CD14-positive monocyte (primary cell): ENCODE measurements at regions not wholly inside any gene's neighbourhood (a gene's known extent, or its start where the extent isn't known, plus 50 kb on each side); places are given as distances from the start of the nearest gene placed in this dataset.

ENCODE experiments used
- DNase-seq, 3 donors: peaks; one replicate each; pipeline ENCODE4 v3.0.0-alpha.2; 2011 to 2022
- H2AFZ ChIP-seq: 2 replicates; pipeline ENCODE4 v1.6.0; 2012; ENCODE audit warnings: mild to moderate bottlenecking, low read depth, low read length, inconsistent platforms; ENCODE audit not compliant: insufficient read depth, poor library complexity, severe bottlenecking
- H3K27ac ChIP-seq, 2 donors: 1 replicate in 1 of 2; 2 replicates in 1 of 2; pipeline ENCODE4 v1.5.1; 2012 to 2013; ENCODE audit warnings: low read length in 2 of 2, control low read depth in 1 of 2, inconsistent platforms in 1 of 2, low read depth in 1 of 2, mild to moderate bottlenecking in 1 of 2
- H3K27me3 ChIP-seq, 2 donors: one replicate each; pipeline versions ENCODE4 v1.6.0 to v1.6.1; 2011 to 2013; ENCODE audit warnings: low read length in 2 of 2; ENCODE audit not compliant: control insufficient read depth in 2 of 2, insufficient read depth in 2 of 2
- H3K36me3 ChIP-seq, 2 donors: replicated peaks in 1 of 2; 1 replicate in 1 of 2; 2 replicates in 1 of 2; pipeline versions ENCODE4 v1.5.1 to v1.6.1; 2012 to 2013; ENCODE audit warnings: low read length in 2 of 2, control low read depth in 1 of 2, inconsistent platforms in 1 of 2, mild to moderate bottlenecking in 1 of 2; ENCODE audit not compliant: insufficient read depth in 2 of 2, control insufficient read depth in 1 of 2
- H3K4me1 ChIP-seq, 2 donors: 1 replicate in 1 of 2; 2 replicates in 1 of 2; pipeline versions ENCODE4 v1.5.1 to v1.6.1; 2012 to 2013; ENCODE audit warnings: low read length in 2 of 2, control low read depth in 1 of 2, inconsistent platforms in 1 of 2, mild to moderate bottlenecking in 1 of 2, moderate library complexity in 1 of 2; ENCODE audit not compliant: insufficient read depth in 2 of 2, control insufficient read depth in 1 of 2
- H3K4me2 ChIP-seq: replicated peaks from 2 replicates; pipeline ENCODE3; 2012; ENCODE audit warnings: low read length, moderate library complexity, mild to moderate bottlenecking; ENCODE audit not compliant: poor library complexity, severe bottlenecking; ENCODE audit errors: extremely low read depth
- H3K4me3 ChIP-seq, 3 experiments: fragments of 200-600 bp in 1 of 3; sonication (generic) in 1 of 3; replicated peaks in 1 of 3; 1 replicate in 2 of 3; 2 replicates in 1 of 3; pipeline ENCODE4 v1.5.1; 2011 to 2013; ENCODE audit warnings: low read length in 3 of 3, mild to moderate bottlenecking in 3 of 3, control low read depth in 2 of 3, low read depth in 2 of 3, inconsistent platforms in 1 of 3, moderate library complexity in 1 of 3
- H3K79me2 ChIP-seq: 2 replicates; pipeline ENCODE4 v1.6.0; 2012; ENCODE audit warnings: mild to moderate bottlenecking, control low read depth, inconsistent platforms, low read length, moderate library complexity; ENCODE audit not compliant: insufficient read depth
- H3K9ac ChIP-seq: 2 replicates; pipeline ENCODE4 v1.6.0; 2017; ENCODE audit warnings: low read length, mild to moderate bottlenecking; ENCODE audit not compliant: insufficient read depth, poor library complexity, severe bottlenecking
- H3K9me3 ChIP-seq, 2 donors: replicated peaks in 1 of 2; 1 replicate in 1 of 2; 2 replicates in 1 of 2; pipeline versions ENCODE4 v1.5.1 to v1.6.1; 2012 to 2013; ENCODE audit warnings: low read length in 2 of 2, control low read depth in 1 of 2; ENCODE audit not compliant: control insufficient read depth in 1 of 2, insufficient read depth in 1 of 2
- H4K20me1 ChIP-seq: 2 replicates; pipeline ENCODE4 v1.6.0; 2012; ENCODE audit warnings: mild to moderate bottlenecking, low read length, control low read depth, moderate library complexity; ENCODE audit not compliant: insufficient read depth
- H3K27ac Mint-ChIP-seq, 7 donors: one replicate each; pipeline ENCODE4 v1.8.0; 2020; ENCODE audit warnings: mild to moderate bottlenecking in 7 of 7, mixed read lengths in 7 of 7, moderate library complexity in 6 of 7, inconsistent platforms in 2 of 7
- H3K27me3 Mint-ChIP-seq, 3 donors: one replicate each; pipeline ENCODE4 v1.8.0; 2021 to 2022; ENCODE audit warnings: low read depth in 3 of 3, mild to moderate bottlenecking in 3 of 3, mixed read lengths in 3 of 3, moderate library complexity in 3 of 3, inconsistent platforms in 1 of 3
- H3K36me3 Mint-ChIP-seq, 2 donors: one replicate each; pipeline ENCODE4 v1.8.0; 2020; ENCODE audit warnings: mixed read lengths in 2 of 2, inconsistent platforms in 1 of 2, mild to moderate bottlenecking in 1 of 2
- H3K4me1 Mint-ChIP-seq: one replicate; pipeline ENCODE4 v1.8.0; 2020; ENCODE audit warnings: mild to moderate bottlenecking, mixed read lengths
- H3K4me3 Mint-ChIP-seq, 2 donors: one replicate each; pipeline ENCODE4 v1.8.0; 2020; ENCODE audit warnings: mild to moderate bottlenecking in 2 of 2, mixed read lengths in 2 of 2, moderate library complexity in 1 of 2
- H3K9me3 Mint-ChIP-seq, 7 donors: one replicate each; pipeline ENCODE4 v1.8.0; 2020 to 2022; ENCODE audit warnings: mixed read lengths in 7 of 7, mild to moderate bottlenecking in 6 of 7, moderate library complexity in 6 of 7, inconsistent platforms in 2 of 7
- WGBS: methylation state at CpG from one replicate; pipeline ENCODE4 v1.1.5; 2013; ENCODE audit warnings: missing lambda C conversion rate; ENCODE audit not compliant: insufficient coverage; 5-methylcytosine and 5-hydroxymethylcytosine counted together
- intact Hi-C, 2 donors: fragments of 100-400 bp; cut with micrococcal nuclease; formaldehyde crosslinking; loops; one replicate each; pipeline versions ENCODE4 v1.15.0 to v1.15.1; 2023
- TF ChIP-seq, protein P1 (sequence below): fragments of 200-600 bp; IDR thresholded peaks from one replicate; pipeline ENCODE4 v1.8.0; 2022; ENCODE audit warnings: antibody characterized with exemption, mild to moderate bottlenecking

DNA sequence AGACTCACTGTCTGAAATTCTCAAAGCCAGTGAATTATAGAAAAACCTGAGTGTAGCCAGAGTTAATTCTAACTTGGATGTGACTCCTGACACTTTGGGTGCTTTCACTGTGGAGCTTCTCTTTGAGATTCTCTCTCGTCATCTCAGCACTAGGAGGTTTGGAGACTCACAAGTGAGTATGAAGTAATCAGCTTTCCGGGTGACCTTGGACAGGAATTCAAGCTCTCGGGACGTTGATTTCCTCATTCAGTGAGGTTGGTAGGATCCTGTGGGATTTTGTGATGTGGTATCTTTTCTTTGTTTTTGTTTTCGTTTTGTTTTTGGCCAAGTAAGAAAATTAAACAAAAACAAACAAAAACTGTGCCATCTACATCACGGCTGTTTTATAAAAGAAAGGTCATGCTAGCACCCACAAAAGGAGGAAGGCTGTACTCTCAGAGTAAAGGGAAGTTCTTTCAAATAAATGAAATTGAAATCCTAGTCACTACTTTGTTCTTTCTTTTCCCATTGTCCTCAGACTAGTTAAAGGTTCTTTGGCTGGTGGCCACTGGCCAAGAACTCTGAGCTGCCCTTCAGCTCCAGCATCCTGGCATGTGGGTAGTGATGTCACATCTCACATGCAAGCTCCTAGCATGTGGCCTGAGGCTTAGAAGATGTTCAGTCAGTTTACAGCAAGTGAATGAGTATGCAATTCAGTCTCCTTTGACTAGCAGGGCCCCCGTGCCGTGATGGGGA lies 263.3 kb upstream of the TPM1 start:
- Mint-ChIP-seq H3K36me3 (no peaks in the 10 kb centered on the region), H3K27ac (peak overlapping the region in 6 of 7 donors; percentile 25 to 82 (median 64)), H3K27me3 (peaks cover 1 to 4% (median 2%) of the 10 kb centered on the region in 3 donors), H3K4me3 (peak overlapping the region; percentile 63 to 83), H3K9me3 (peaks cover 0 to 2% (median 0%) of the 10 kb centered on the region in 7 donors), H3K4me1 (peaks cover 32% of the 10 kb centered on the region)
- TF ChIP-seq, protein P1, sequence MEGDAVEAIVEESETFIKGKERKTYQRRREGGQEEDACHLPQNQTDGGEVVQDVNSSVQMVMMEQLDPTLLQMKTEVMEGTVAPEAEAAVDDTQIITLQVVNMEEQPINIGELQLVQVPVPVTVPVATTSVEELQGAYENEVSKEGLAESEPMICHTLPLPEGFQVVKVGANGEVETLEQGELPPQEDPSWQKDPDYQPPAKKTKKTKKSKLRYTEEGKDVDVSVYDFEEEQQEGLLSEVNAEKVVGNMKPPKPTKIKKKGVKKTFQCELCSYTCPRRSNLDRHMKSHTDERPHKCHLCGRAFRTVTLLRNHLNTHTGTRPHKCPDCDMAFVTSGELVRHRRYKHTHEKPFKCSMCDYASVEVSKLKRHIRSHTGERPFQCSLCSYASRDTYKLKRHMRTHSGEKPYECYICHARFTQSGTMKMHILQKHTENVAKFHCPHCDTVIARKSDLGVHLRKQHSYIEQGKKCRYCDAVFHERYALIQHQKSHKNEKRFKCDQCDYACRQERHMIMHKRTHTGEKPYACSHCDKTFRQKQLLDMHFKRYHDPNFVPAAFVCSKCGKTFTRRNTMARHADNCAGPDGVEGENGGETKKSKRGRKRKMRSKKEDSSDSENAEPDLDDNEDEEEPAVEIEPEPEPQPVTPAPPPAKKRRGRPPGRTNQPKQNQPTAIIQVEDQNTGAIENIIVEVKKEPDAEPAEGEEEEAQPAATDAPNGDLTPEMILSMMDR: no peak
- H4K20me1 ChIP-seq: no peaks in the 10 kb centered on the region
- peaks cover 14 to 23% of the 10 kb centered on the region in 2 donors for H3K4me1 ChIP-seq
- H3K36me3 ChIP-seq: no peaks in the 10 kb centered on the region
- no peak overlapping the region for H2AFZ ChIP-seq
- H3K9me3 ChIP-seq: no peaks in the 10 kb centered on the region
- no peaks in the 10 kb centered on the region for H3K27me3 ChIP-seq
- H3K79me2 ChIP-seq: no peaks in the 10 kb centered on the region
- DNase-seq: peak in 2 of 3 donors; percentile 14 to 22
- H3K4me3 ChIP-seq: peak overlapping the region in 2 of 3 experiments; percentile 7 to 44
- peak overlapping the region in 1 of 2 donors; percentile 23 for H3K27ac ChIP-seq
- peak overlapping the region; percentile 22 for H3K4me2 ChIP-seq
- 72% methylated on average over 3 of the region's 8 CpGs for WGBS
- no peak overlapping the region for H3K9ac ChIP-seq
- intact Hi-C loops: no loop called here

DNA sequence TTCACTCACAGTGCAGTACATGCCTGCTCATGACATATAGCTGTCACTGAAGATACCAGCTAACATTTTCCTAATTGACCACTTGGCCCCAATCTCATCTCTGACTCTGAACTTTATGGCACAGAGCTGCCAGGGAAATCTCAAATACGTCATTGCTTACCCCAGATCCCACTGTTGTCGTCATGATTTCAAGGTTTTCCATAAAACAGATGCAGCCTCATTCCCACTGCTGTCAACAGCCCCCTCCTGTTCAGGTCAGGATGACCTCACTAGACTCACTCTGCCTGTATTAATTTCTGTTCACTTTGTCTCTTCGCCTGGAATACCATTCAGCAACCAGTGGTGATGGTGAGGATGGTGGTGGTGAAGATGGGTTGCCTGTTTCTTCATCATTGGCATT lies 262.6 kb upstream of the TPM1 start:
- WGBS: 100% methylated on average over 2 of the region's 3 CpGs
- TF ChIP-seq, protein P1: no peak
- Histone ChIP-seq H3K4me3 (no peak overlapping the region), H4K20me1 (no peaks in the 10 kb centered on the region), H3K9me3 (no peaks in the 10 kb centered on the region), H3K36me3 (no peaks in the 10 kb centered on the region), H3K4me1 (peaks cover 14 to 23% of the 10 kb centered on the region in 2 donors), H3K9ac (no peak overlapping the region), H3K79me2 (no peaks in the 10 kb centered on the region), H2AFZ (no peak overlapping the region), H3K27ac (no peak overlapping the region), H3K27me3 (no peaks in the 10 kb centered on the region), H3K4me2 (no peak overlapping the region)
- Mint-ChIP-seq H3K36me3 (no peaks in the 10 kb centered on the region), H3K4me3 (no peak overlapping the region), H3K27me3 (peaks cover 1 to 4% (median 2%) of the 10 kb centered on the region in 3 donors), H3K9me3 (peaks cover 0 to 2% (median 0%) of the 10 kb centered on the region in 7 donors), H3K27ac (peak overlapping the region in 1 of 7 donors; percentile 15), H3K4me1 (peaks cover 32% of the 10 kb centered on the region)
- DNase-seq: no peak
- intact Hi-C loops: loop anchor here in 1 of 2 donors (10.0 kb wide), 1 partner anchor 315 kb away; no protein-coding TSS in a partner anchor
